DMS53 (cell line): ENCODE measurements at regions not wholly inside any gene's neighbourhood (a gene's known extent, or its start where the extent isn't known, plus 50 kb on each side); places are given as distances from the start of the nearest gene placed in this dataset.

ENCODE experiments used
- DNase-seq: peaks from one replicate; lab custom pipeline; 2025; lab: John Stamatoyannopoulos, UW

GRCh38 chr12:102596031-102596430 is 115.7 kb upstream of the IGF1 start:
- no peak for DNase-seq

- DNase-seq, result no peak
Observed at GRCh38 chr12:102595315-102595714, 115.0 kb upstream of the IGF1 start.

GRCh38 chr12:102593134-102593533 is 112.8 kb upstream of the IGF1 start:
- DNase-seq, result no peak

DNA sequence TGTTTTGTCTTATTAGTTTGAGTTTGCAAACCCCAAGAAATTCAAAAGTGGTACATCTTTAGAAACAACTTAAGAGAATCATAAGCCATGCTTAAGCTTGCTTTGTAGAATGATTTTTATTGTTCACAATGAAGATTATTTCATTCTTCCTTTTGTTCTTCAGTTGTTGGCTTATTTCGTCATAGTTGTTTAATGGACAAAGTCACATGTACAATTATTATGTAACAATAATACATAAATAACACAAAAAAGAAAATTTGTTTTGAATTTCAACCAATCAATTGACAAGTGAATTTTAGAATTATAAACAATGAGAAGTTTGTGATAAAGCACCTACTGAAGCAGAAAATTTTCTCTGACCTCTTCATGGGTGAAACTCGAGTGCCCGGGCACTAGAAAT is 111.8 kb upstream of the IGF1 start:
- no peak for DNase-seq

- no peak for DNase-seq
Observed at GRCh38 chr12:102573237-102573636, 92.9 kb upstream of the IGF1 start.

DNA sequence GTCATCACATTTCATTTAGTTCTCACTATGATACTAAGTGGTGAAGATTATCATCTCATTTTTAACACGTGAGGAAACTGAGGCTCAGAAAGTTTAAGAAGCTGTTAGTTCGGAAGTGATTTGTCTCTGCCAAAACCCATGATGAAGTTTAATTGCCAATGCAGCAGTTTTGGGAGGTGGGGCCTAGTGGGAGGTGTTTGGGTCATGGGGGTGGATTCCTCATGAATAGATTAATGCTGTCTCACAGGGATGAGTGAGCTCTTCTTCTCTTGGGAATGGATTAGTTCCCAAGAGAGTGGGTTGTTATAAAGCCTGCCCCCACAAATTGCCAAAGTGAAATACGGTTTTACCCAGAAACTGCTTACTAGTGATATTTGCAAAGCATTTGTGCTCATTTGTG is 91.5 kb upstream of the IGF1 start:
- no peak for DNase-seq

DNA sequence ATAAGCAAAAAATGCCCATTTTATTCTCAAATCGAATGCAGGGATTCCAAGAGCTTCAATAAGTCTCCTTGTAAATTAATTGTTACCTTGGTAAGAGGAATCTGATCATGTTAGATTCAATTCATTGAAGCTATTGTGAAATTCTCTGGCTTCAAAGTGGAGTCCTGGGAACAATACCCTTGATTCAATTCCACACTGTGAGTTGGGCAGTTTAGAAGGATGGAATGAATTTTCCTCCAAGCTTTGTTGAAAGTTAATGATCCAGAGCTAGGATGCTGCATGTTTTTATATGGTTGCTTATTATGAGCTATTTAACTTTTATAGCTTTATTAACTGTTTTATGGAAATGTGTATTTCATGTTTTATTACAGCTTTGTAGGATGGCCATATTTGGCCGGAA is 89.9 kb upstream of the IGF1 start:
- DNase-seq, result no peak

DNA sequence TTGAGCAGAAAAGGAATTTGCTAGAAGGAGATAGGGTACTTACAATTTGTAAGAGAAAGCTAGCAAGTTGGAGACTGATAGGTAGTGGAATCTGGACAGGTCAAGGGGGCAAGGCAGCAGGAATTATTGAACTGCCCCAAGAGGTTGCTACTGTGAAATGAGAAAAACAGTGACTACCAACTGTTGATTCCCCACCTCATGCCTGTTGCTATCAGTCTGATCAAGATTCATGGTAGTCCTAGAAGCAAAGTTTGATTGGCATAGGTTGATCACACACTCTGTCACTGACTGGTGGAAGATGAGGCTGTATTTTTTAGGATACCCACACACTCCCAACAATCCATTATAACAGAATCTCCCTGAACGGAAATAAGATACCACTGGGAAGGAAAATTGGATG is 89.4 kb upstream of the IGF1 start:
- DNase-seq, result no peak

DNA sequence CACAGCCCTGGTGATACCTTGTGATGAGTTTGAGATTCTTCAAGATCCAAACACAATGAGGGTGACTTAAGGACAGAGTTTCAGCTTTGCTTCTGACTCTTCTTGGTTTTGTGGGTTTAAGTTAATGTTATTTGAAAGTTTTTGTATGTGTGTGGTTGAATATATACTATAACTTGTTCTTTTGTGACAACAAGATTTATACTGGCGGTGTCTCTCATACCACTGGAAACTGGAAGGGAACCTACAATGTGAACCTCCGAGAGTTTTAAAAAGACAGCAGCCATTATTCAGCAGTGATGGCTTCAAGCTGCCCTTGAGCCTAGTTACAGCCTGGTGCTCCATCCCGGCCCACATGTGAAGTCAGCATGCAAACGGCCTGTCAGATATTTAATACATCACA is 87.9 kb upstream of the IGF1 start:
- DNase-seq, result no peak

GRCh38 chr12:102567031-102567985 is 86.9 kb upstream of the IGF1 start:
- no peak for DNase-seq

- DNase-seq, result no peak
Observed at GRCh38 chr12:102565555-102565954, 85.2 kb upstream of the IGF1 start.

GRCh38 chr12:102564026-102564425 is 83.7 kb upstream of the IGF1 start:
- peak; percentile 70 for DNase-seq

- peak; percentile 32 for DNase-seq
Observed at GRCh38 chr12:102562836-102563425, 82.6 kb upstream of the IGF1 start.

- no peak for DNase-seq
Observed at GRCh38 chr12:102551186-102551585, 70.8 kb upstream of the IGF1 start.

DNA sequence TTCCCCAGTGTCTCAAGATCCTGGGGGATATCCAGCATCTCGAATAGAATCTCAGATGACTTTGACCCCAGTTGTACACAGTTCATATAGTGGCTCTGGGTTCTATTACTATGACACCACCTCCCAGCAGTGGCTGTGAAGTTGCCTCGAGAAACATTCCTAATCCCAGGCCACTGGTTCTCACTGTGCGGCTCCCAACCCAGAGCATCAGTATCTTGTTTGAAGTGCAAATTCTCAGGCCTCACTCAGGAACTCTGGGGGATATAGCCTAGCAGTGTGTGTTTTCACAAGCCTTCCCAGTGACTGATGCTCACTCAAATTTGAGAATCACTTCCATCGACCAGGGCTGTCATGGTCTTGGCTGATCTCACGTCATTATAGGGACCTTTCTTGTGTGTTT is 69.3 kb upstream of the IGF1 start:
- no peak for DNase-seq

DNA sequence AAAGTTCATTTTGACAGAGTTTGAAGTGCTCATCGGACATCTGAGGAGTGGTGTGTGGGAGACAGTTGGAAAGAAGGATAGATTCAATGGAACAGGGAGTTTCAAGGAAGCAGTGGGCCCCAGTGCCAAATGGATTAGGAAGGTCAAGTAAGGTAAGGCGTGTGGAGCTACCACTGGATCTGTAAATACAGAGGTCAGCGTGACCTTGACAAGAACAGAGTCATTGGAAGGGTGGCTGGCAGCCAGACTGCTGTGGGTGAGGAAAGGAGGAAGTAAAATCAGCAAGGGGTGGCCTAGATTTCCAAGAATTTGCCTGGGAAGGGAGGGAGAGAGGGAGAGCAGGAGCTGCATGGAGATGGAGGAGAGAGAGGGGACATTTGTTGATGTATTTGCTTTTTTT is 68.2 kb upstream of the IGF1 start:
- peak; percentile 13 for DNase-seq

GRCh38 chr12:102543494-102544485 is 63.4 kb upstream of the IGF1 start:
- DNase-seq, result peak; percentile 45

DNA sequence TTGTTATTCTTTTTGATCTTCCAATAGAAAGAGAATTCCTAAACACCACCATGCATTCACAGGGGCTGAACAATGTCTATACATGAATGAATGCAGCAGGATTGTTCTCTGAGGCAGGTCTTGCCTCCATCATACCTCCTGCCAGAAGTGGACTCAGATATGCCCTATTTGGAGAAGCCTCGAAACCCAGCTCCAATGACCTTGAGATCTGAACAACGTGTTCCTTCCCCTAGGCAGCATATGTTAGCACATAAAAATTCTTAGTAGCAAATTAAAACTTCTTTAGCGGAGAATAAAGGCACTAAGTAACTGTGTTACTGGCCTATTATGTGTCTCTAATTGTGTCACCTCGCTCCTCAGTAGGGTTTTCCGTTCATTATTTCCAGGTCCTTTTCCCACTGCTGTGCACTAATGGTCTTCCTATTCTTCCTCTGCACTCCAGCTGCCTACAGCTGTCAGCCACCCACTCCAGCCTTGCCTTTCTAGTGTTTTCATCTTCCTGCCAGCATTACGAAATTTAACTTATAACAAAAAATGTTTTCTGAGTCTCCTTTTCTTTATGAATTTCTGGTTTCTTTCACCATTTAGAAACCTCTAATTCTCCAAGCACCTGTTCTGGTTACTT is 62.6 kb upstream of the IGF1 start:
- DNase-seq, result no peak

DNA sequence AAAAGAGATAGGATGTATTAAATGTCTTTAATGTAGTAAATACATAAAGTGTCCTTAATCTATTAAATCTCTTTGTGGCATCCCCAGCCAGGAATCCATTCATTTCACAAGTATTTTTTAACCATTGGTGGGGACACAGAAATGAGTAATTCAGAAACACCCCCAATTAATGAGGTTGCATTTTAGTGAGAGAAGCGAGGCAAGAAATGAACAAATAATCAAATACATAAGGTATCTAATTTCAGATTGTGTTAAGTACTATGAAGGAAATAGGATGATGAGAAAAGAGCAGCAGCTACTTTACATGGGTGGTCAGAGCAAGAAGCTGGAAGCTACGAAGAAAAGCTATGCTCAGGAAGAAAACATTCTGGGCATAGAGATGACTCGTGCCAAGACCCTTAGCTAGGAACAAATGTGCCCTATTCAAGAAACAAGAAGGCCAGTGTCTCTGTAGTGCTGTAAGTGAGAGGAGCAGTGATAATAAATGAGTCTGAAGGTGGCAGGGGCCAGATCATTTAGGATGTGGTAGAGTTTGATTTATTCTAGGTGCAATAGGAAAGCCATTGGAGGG is 60.5 kb upstream of the IGF1 start:
- DNase-seq, result no peak

GRCh38 chr12:102539651-102540553 is 59.5 kb upstream of the IGF1 start:
- peak; percentile 23 for DNase-seq
